ENCODE measurements at regions not wholly inside any gene's neighbourhood (a gene's known extent, or its start where the extent isn't known, plus 50 kb on each side); places are given as distances from the start of the nearest gene placed in this dataset.

DNA sequence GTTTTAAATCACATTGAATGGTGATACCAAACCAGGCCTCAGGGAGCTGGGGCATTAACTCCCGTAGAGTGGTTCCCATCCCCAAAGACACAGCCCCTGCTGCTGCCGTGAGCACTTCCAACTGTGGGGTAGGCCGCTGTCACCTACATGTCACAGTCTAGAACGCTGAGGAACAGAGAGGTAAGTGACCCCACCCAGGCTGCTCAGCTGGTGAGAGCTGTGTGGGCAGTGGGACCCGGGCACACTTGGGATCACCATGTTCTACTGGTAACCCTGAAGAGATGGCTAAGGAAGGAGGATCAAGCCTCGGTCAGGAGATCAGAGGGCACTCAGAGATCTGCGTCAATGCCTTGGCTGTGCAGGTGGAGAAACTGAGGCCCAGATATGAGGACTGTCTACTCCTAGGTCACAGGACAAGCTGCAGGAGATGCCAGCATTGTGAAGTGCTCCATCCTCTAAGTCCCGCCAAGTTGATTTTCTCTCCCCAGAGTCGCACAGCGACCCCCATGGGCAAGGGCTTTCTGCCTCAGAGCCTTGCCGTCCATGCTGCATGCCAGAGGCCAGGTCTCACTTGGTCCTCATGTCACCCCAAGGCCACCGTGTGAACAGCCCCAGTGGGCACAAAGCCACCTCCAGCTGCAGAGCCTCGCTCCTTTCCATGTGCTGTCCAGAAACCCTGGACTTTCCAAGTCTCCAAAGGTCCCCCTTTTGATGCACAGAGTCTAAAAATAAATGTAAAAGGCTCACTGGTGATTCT, 144.2 kb upstream of the OTOS start:
- TF ChIP-seq POLR2AphosphoS5 (IDR thresholded peaks at IDR 0.05) (no peak), POLR2A (IDR thresholded peaks at IDR 0.05) (no peak), EP300 (IDR thresholded peaks at IDR 0.05) (no peak)
- TF ChIP-seq, protein P1, sequence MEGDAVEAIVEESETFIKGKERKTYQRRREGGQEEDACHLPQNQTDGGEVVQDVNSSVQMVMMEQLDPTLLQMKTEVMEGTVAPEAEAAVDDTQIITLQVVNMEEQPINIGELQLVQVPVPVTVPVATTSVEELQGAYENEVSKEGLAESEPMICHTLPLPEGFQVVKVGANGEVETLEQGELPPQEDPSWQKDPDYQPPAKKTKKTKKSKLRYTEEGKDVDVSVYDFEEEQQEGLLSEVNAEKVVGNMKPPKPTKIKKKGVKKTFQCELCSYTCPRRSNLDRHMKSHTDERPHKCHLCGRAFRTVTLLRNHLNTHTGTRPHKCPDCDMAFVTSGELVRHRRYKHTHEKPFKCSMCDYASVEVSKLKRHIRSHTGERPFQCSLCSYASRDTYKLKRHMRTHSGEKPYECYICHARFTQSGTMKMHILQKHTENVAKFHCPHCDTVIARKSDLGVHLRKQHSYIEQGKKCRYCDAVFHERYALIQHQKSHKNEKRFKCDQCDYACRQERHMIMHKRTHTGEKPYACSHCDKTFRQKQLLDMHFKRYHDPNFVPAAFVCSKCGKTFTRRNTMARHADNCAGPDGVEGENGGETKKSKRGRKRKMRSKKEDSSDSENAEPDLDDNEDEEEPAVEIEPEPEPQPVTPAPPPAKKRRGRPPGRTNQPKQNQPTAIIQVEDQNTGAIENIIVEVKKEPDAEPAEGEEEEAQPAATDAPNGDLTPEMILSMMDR (IDR thresholded peaks at IDR 0.05), result no peak
- no peak overlapping the region for H3K4me3 ChIP-seq
- H3K36me3 ChIP-seq, result no peaks in the 10 kb centered on the region
- H3K27me3 ChIP-seq, result no peaks in the 10 kb centered on the region
- no peaks in the 10 kb centered on the region for H3K9me3 ChIP-seq
- no peaks in the 10 kb centered on the region for H3K4me1 ChIP-seq
- no peak overlapping the region for H3K27ac ChIP-seq
- DNase-seq, result no peak
- WGBS, 2 donors, result 83 to 86% methylated on average over 8 to 13 of the region's 13 CpGs
- ATAC-seq (ENCODE audit: low FRiP score in 2 of 2), result peak in 1 of 2 donors; percentile 11

DNA sequence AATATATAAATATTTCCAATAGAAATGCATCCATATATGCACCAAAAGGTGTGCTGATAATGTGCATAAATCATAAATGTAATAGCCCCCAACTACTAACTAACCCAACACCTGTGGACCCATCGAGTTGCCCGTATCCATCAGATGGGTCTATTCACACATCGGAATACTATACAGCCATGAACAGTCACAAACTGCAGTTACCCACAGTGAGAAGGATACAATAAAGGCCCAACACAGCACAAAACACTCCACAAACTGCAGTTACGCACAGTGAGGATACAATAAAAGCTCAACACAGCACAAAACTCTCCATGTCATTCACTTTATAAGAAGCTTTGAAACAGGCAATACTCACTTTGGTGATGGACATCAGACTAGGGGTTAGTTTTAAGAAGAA, 145.3 kb upstream of the OTOS start:
- Histone ChIP-seq H3K27me3 (no peaks in the 10 kb centered on the region), H3K27ac (no peak overlapping the region), H3K36me3 (no peaks in the 10 kb centered on the region), H3K4me3 (no peak overlapping the region), H3K9me3 (no peaks in the 10 kb centered on the region), H3K4me1 (no peaks in the 10 kb centered on the region)
- ATAC-seq (ENCODE audit: low FRiP score in 2 of 2) (no peak), DNase-seq (no peak)
- WGBS, 2 donors, result 85 to 92% methylated on average over 4 of the region's 4 CpGs
- TF ChIP-seq, protein P1 (IDR thresholded peaks at IDR 0.05), result no peak

DNA sequence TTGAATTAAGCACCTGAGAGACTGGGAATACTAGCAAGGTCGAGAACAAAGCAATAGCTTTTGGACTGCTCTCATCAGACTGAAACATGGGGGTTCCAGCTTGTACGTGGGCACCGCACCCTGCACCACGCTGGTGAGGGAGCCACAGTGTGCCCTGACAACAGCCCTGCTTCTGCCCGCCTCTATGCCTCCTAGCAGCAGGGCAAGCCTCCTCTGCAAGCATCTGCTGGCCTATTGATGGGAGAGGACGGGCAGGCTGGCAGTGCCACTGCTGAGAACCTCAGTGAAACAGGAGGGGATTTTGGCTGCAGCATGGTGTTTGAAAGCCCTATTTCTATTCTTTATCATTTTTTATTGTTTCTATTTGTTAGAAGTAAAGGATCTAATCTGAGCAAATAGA, 146.1 kb upstream of the OTOS start:
- no peak for ATAC-seq (ENCODE audit: low FRiP score in 2 of 2)
- H3K9me3 ChIP-seq, result no peaks in the 10 kb centered on the region
- no peak overlapping the region for H3K27ac ChIP-seq
- no peaks in the 10 kb centered on the region for H3K27me3 ChIP-seq
- WGBS, 2 donors, result 61 to 71% methylated on average over 4 to 6 of the region's 6 CpGs
- H3K36me3 ChIP-seq, result no peaks in the 10 kb centered on the region
- H3K4me3 ChIP-seq, result no peak overlapping the region
- no peak for DNase-seq
- TF ChIP-seq, protein P1 (IDR thresholded peaks at IDR 0.05), result no peak
- TF ChIP-seq POLR2AphosphoS5 (IDR thresholded peaks at IDR 0.05) (no peak), EP300 (IDR thresholded peaks at IDR 0.05) (no peak), POLR2A (IDR thresholded peaks at IDR 0.05) (no peak)
- H3K4me1 ChIP-seq, result no peaks in the 10 kb centered on the region

DNA sequence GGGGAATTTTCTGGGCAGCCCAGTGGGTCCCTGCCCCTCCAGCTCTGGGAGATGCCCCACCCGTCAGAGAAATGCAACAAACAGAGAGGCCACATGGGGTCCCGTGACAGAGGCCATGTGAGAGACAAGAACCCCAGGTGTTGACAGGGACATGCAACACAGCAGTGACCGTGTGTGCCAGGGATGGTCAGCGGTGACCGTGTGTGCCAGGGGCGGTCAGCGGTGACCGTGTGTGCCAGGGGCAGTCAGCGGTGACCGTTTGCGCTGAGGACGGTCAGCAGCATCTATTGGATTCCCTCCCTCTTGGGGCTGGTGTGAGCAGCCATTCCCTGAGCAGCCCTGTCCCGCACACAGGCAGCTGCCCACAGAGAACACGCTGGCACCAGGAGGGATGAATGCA, 146.6 kb upstream of the OTOS start:
- Histone ChIP-seq H3K9me3 (no peaks in the 10 kb centered on the region), H3K4me1 (no peaks in the 10 kb centered on the region), H3K4me3 (no peak overlapping the region), H3K27me3 (no peaks in the 10 kb centered on the region), H3K27ac (no peak overlapping the region), H3K36me3 (no peaks in the 10 kb centered on the region)
- TF ChIP-seq, protein P1 (IDR thresholded peaks at IDR 0.05), result no peak
- no peak for TF ChIP-seq POLR2AphosphoS5 (IDR thresholded peaks at IDR 0.05)
- TF ChIP-seq EP300 (IDR thresholded peaks at IDR 0.05), result no peak
- no peak for TF ChIP-seq POLR2A (IDR thresholded peaks at IDR 0.05)
- DNase-seq, result no peak
- 82% methylated on average over 13 to 14 of the region's 14 CpGs for WGBS, 2 donors
- no peak for ATAC-seq (ENCODE audit: low FRiP score in 2 of 2)

DNA sequence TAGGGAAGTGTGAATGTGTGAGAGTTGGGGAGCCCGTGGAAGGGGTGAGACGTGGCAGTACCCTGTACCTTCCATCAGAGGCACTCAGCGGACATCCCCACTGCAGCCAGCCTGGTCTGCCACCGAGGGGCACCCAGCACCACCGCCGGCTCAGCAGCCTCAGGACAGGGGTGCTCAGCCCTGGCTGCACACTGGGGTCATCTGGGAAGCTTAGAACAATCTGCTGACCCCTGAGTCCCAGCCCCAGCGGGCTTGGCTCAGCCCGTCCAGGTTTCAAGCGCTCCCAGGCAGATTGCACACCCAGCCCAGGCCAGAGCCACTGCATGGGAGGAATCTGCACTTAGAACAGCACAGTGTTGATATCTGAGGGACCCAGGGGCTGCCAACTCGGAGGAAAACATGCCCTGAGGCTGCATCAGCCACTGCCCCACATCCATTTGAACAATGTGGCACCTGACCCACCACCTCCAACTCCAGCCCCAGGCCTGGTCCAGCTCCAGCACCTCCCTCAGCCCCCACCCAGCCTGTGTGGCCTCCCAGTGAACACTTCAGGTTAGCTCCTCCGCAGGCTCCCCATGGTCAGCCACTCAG, 147.1 kb upstream of the OTOS start:
- TF ChIP-seq, protein P1 (IDR thresholded peaks at IDR 0.05), result no peak
- TF ChIP-seq EP300 (IDR thresholded peaks at IDR 0.05) (no peak), POLR2A (IDR thresholded peaks at IDR 0.05) (no peak), POLR2AphosphoS5 (IDR thresholded peaks at IDR 0.05) (no peak)
- peak in 1 of 2 donors; percentile 13 for ATAC-seq (ENCODE audit: low FRiP score in 2 of 2)

More for the DNA sequence above, 147.1 kb upstream of the OTOS start:
- H3K27me3 ChIP-seq, result no peaks in the 10 kb centered on the region
- H3K4me3 ChIP-seq, result no peak overlapping the region
- no peak for DNase-seq
- no peak overlapping the region for H3K27ac ChIP-seq
- H3K4me1 ChIP-seq, result no peaks in the 10 kb centered on the region
- no peaks in the 10 kb centered on the region for H3K9me3 ChIP-seq
- WGBS, 2 donors, result 46 to 61% methylated on average over 2 to 11 of the region's 11 CpGs
- no peaks in the 10 kb centered on the region for H3K36me3 ChIP-seq
